SK-N-MC (cell line): ENCODE measurements at regions not wholly inside any gene's neighbourhood (a gene's known extent, or its start where the extent isn't known, plus 50 kb on each side); places are given as distances from the start of the nearest gene placed in this dataset.

Source experiments
- DNase-seq: peaks from one replicate; pipeline ENCODE4 v3.0.0-alpha.2; 2011; ENCODE audit warnings: low read depth, low spot score
- H3K27ac ChIP-seq: fragments of 200-600 bp; sonication (generic); 2 replicates; pipeline ENCODE4 v1.5.1; 2016; ENCODE audit warnings: mixed run types
- H3K36me3 ChIP-seq: fragments of 200-600 bp; sonication (generic); 2 replicates; pipeline ENCODE4 v1.6.1; 2017; ENCODE audit warnings: antibody characterized with exemption, low read length, mixed read lengths; ENCODE audit not compliant: insufficient read depth
- H3K4me3 ChIP-seq: fragments of 200-600 bp; sonication (generic); 2 replicates; pipeline ENCODE4 v1.5.1; 2016
- H3K9ac ChIP-seq: fragments of 200-600 bp; sonication (generic); 2 replicates; pipeline ENCODE4 v1.8.0; 2017; ENCODE audit warnings: mixed run types, mixed read lengths; ENCODE audit not compliant: insufficient read length
- H3K9me3 ChIP-seq: fragments of 200-600 bp; sonication (generic); 2 replicates; pipeline ENCODE4 v1.6.1; 2017; ENCODE audit warnings: low read depth, mild to moderate bottlenecking, antibody characterized with exemption, low read length, moderate library complexity, mixed read lengths
- EZH2 ChIP-seq: fragments of 200-600 bp; sonication (generic); IDR thresholded peaks from one replicate; pipeline ENCODE4 v1.6.1; 2017; ENCODE audit warnings: antibody characterized with exemption
- FOXP2 ChIP-seq: optimal IDR thresholded peaks from 2 replicates; pipeline ENCODE3; 2011; ENCODE audit warnings: mild to moderate bottlenecking, moderate library complexity; ENCODE audit not compliant: insufficient read depth; ENCODE audit errors: extremely low read length, control extremely low read depth
- POLR2AphosphoS5 ChIP-seq: IDR thresholded peaks from 2 replicates; pipeline ENCODE4 v1.6.1; 2012; ENCODE audit warnings: mild to moderate bottlenecking, low read depth, low read length, borderline replicate concordance

DNA sequence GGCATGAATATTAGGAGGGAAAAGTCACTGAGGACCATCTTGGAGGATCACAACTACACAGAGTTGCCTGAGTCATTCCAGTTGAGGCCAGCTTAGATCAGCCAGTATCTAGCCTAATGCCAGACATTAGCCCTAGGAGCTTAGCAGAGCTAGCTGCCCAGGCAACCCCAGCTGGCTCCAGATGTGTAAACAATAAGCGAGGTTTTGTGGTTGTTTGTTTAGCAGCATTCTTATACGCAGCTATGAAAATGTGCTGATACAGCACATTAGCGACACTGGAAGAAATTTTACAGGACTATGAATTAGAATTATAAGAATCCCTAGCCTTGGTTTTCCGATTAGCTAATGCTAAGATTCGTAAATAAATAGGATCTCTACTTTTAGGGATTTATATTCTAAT lies 59.3 kb downstream of the BTBD3 start:
- H3K9me3 ChIP-seq, result no peaks in the 10 kb centered on the region
- TF ChIP-seq POLR2AphosphoS5 (no peak), FOXP2 (no peak), EZH2 (no peak)
- no peak overlapping the region for H3K9ac ChIP-seq
- no peak for DNase-seq
- H3K36me3 ChIP-seq, result no peaks in the 10 kb centered on the region
- no peak overlapping the region for H3K4me3 ChIP-seq
- H3K27ac ChIP-seq, result no peak overlapping the region

DNA sequence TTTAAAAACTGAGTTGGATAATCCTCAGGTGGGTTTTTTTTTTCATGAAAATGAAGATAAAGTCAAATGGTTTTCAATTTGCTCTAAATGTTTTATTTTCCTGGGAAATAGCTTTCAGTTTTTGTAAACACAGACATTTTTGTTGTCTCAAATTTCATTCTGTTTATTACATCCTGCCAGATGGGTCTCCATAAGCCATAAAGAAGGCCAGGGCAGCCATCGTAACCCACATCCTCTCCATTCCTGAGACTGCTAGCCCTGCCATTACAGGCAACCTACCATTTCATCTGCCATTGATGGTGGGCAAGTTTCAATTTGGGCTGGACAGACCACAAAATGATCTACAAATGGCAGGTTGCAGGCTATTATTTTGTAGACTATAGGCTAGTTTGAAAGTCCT lies 60.8 kb downstream of the BTBD3 start:
- Histone ChIP-seq H3K9me3 (no peaks in the 10 kb centered on the region), H3K9ac (no peak overlapping the region), H3K4me3 (no peak overlapping the region), H3K36me3 (no peaks in the 10 kb centered on the region), H3K27ac (no peak overlapping the region)
- TF ChIP-seq EZH2 (no peak), POLR2AphosphoS5 (no peak)
- DNase-seq, result no peak

DNA sequence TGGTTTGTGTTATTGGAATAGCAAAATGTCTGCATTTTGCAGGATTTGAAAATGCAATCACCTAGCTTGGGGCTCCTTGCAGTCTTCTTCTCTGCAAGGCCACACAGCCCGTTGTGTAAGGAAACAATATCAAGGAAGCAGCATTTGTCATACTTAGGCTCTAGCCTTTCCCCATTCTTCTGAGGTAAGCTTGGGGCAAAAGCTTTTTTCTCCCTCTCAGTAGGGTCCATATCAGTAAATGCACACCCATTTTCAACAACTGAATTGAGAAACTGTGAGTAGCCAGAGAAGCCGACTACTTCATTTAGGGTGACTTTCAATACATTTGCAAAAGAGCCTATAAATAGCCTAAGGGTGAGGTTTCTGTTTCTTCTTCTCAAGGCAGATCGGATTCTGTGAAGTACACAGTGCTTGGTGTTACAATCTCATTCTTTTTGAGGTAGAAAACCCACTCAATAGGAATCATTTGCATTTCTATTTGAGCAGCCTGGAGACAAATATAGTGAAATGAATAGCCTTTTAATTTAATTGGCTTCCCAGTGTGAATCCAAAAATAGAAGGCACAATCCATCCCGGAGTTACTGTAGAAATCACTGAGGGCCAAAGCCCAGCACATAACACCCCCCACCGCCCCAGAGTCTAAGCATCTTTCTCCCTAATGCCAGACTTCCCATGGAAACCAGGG lies 61.8 kb downstream of the BTBD3 start:
- no peak overlapping the region for H3K27ac ChIP-seq
- no peak overlapping the region for H3K9ac ChIP-seq
- TF ChIP-seq POLR2AphosphoS5, result no peak
- DNase-seq, result no peak
- no peak overlapping the region for H3K4me3 ChIP-seq
- no peaks in the 10 kb centered on the region for H3K9me3 ChIP-seq
- no peaks in the 10 kb centered on the region for H3K36me3 ChIP-seq

DNA sequence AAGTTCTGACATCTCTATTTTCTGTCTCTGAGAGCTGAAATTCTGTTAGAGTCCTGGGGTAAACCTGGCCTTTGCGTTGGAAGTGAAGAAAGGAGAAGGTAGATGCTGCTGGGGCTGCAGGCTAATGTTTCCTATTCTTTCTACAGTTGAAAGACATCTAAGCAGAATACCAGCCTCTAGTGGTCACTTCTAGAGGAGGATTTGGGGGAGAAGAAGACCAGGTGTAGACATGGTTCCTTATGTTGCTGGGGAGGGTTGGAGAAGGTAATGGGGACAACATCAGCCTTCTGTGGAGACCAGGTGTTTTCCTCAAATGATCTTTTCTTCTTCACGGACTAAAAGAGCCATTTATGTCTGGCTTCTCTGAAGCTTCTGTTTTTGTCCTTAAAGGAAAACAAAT lies 62.6 kb downstream of the BTBD3 start:
- Histone ChIP-seq H3K27ac (no peak overlapping the region), H3K36me3 (no peaks in the 10 kb centered on the region), H3K9me3 (no peaks in the 10 kb centered on the region), H3K4me3 (no peak overlapping the region), H3K9ac (no peak overlapping the region)
- no peak for DNase-seq
- TF ChIP-seq POLR2AphosphoS5 (no peak), EZH2 (no peak), FOXP2 (no peak)

DNA sequence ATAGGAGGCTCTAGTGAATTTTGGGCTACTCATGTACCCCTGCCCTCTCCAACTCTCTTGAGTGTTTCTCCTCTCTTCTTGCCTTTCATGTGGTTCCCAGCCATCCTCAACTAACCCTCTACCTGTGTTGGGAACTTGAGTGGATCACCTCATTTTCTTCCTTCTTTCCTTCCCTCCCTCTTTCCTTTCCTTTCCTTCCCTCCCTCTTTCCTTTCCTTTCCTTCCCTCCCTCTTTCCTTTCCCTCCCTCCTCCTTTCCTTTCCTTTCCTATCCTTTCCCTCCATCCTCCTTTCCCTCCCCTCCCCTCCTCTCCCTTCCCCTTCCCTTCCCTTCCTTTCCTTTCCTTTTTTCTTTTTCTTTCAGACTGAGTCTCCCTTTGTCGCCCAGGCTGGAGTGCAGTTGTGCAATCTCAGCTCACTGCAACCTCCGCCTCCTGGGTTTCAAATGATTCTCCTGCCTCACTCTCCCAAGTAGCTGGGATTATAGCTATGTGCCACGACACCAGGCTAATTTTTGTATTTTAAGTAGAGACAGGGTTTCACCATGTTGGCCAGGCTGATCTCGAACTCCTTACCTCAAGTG lies 63.8 kb downstream of the BTBD3 start:
- no peak overlapping the region for H3K4me3 ChIP-seq
- TF ChIP-seq EZH2 (no peak), FOXP2 (no peak), POLR2AphosphoS5 (no peak)
- no peak overlapping the region for H3K27ac ChIP-seq
- DNase-seq, result no peak
- H3K36me3 ChIP-seq, result no peaks in the 10 kb centered on the region
- H3K9ac ChIP-seq, result no peak overlapping the region
- H3K9me3 ChIP-seq, result no peaks in the 10 kb centered on the region

DNA sequence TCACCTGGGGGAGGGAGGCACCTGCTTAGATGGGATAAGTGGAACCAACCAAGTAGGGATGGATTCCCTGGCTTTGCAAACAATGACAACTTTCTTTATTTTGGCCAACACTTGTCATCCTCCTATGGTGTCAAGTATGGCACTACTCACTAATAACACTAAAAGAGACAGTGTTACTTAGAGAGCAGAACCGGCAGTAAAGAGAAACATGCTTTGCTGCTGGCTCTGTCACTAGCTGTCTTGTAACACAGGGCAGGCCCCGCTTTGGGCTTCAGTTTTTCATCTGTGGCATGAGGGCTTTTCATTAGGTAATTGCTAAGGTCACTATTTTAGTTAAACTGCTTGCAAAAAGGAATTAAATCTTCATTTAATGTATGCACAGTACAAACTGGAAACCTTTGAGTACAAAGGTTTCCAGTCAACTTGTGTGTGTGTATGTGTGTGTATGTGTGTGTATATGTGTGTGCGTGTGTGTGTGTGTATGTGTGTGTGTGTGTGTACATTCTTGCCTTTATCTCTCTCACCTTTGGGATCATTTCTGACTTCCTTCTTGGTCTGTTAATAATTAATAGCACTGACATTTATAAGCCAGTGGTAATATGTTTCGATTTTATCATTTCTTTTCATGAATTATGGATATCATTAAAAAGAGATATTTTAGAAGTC lies 64.7 kb downstream of the BTBD3 start:
- no peak for DNase-seq
- H3K9ac ChIP-seq, result no peak overlapping the region
- H3K4me3 ChIP-seq, result no peak overlapping the region
- TF ChIP-seq FOXP2 (no peak), EZH2 (no peak), POLR2AphosphoS5 (no peak)
- no peaks in the 10 kb centered on the region for H3K36me3 ChIP-seq
- no peaks in the 10 kb centered on the region for H3K9me3 ChIP-seq
- H3K27ac ChIP-seq, result no peak overlapping the region

DNA sequence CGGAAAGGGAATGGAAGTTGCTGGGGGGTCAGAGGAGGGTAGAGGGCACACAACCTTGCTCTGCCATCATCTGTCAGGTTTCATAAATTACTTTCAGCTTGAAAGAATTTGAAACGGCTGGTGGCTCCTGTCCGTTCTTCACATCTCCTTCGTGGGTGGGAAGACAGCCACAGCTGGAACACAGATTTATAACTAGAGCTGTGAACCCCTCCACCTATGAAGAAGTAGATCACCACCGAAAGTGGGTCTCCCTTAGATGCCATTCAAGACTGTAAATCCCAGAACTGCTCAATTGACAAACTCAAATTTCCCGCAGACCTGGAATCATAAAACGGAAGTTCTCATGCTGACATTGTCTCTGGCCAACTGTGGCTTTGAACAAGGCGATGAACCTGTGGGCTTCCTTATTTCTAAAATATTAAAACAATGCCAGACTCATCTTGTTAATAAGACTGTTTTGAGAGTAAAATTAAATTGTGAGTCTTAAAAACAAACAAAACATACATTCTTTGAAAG lies 65.3 kb downstream of the BTBD3 start:
- DNase-seq, result no peak
- no peak for TF ChIP-seq FOXP2
- no peak for TF ChIP-seq POLR2AphosphoS5
- no peak for TF ChIP-seq EZH2
- no peaks in the 10 kb centered on the region for H3K36me3 ChIP-seq
- no peaks in the 10 kb centered on the region for H3K9me3 ChIP-seq
- no peak overlapping the region for H3K9ac ChIP-seq
- no peak overlapping the region for H3K4me3 ChIP-seq
- H3K27ac ChIP-seq, result no peak overlapping the region

DNA sequence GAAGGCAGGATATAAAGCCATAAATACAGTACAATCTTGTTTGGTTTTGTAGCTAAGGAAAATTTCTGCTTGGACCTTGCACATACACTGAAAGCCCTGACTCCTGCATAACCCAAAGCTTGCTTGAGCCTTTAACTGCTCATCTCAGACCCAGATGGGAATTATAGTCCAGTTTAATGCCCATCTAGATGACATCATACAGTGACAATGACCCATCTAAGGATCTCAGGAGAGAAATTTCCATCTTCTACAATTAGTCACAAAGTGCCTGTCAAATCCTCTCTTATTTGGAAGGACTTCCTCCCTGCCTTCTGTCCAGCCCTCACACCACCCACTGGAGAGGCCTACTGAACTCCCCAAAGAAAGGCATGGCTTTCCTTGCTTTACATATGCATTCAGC lies 69.3 kb downstream of the BTBD3 start:
- DNase-seq, result no peak
- Histone ChIP-seq H3K4me3 (no peak overlapping the region), H3K9ac (no peak overlapping the region), H3K9me3 (no peaks in the 10 kb centered on the region), H3K27ac (no peak overlapping the region), H3K36me3 (no peaks in the 10 kb centered on the region)
- TF ChIP-seq POLR2AphosphoS5 (no peak), FOXP2 (no peak), EZH2 (no peak)

DNA sequence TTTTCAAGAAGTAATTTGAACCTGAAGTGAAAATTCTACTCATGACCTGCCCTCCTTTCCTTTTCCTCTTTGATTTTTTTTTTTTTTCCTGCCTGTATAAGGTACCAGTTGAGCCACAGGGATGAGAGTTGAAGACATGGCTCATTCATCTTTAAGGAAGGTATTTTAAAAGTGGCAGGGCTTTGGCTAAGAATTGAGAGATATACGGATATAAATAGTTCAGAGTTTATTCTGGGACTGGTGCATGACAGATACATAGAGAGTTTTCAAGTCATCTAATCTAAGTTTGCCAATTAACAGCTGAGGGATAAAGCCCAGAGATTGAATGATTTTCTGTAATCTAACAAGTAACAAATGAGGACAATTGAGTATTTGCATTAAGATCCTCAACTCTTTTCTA lies 69.8 kb downstream of the BTBD3 start:
- Histone ChIP-seq H3K4me3 (no peak overlapping the region), H3K36me3 (no peaks in the 10 kb centered on the region), H3K9me3 (no peaks in the 10 kb centered on the region), H3K9ac (no peak overlapping the region), H3K27ac (no peak overlapping the region)
- no peak for DNase-seq
- TF ChIP-seq POLR2AphosphoS5, result no peak
- no peak for TF ChIP-seq EZH2
- no peak for TF ChIP-seq FOXP2
